Tibial nerve (tissue), 4 donors: ENCODE measurements at regions not wholly inside any gene's neighbourhood (a gene's known extent, or its start where the extent isn't known, plus 50 kb on each side); places are given as distances from the start of the nearest gene placed in this dataset.

Source experiments
- CTCF ChIP-seq, 5 experiments: fragments of 200-600 bp in 3 of 5; fragments of 450-650 bp in 2 of 5; sonication (generic) in 3 of 5; IDR thresholded peaks; one replicate each; pipeline ENCODE4 v1.5.1; 2016 to 2019; ENCODE audit warnings: antibody characterized with exemption in 5 of 5, mild to moderate bottlenecking in 3 of 5, moderate library complexity in 2 of 5
- EP300 ChIP-seq, 2 donors: sonication (generic); formaldehyde crosslinking; IDR thresholded peaks; one replicate each; pipeline ENCODE4 v1.6.1; 2017; ENCODE audit warnings: antibody characterized with exemption in 2 of 2, mild to moderate bottlenecking in 1 of 2
- POLR2A ChIP-seq, 2 donors: fragments of 450-650 bp; IDR thresholded peaks; one replicate each; pipeline ENCODE4 v1.6.1; 2017; ENCODE audit warnings: antibody characterized with exemption in 2 of 2, mild to moderate bottlenecking in 2 of 2, moderate library complexity in 2 of 2

- TF ChIP-seq POLR2A (IDR thresholded peaks at IDR 0.05) (no peak), CTCF (IDR thresholded peaks at IDR 0.05) (no peak), EP300 (IDR thresholded peaks at IDR 0.05) (no peak)
Observed at GRCh38 chr3:107946700-107947099, 144.1 kb downstream of the CD47 start.
